GM19452 (cell line): ENCODE measurements at regions not wholly inside any gene's neighbourhood (a gene's known extent, or its start where the extent isn't known, plus 50 kb on each side); places are given as distances from the start of the nearest gene placed in this dataset.

Experiments used
- ATAC-seq: cut with Tn5 transposase; IDR thresholded peaks from one replicate; pipeline ENCODE4 v1.9.1; 2021; ENCODE audit not compliant: unreplicated experiment

DNA sequence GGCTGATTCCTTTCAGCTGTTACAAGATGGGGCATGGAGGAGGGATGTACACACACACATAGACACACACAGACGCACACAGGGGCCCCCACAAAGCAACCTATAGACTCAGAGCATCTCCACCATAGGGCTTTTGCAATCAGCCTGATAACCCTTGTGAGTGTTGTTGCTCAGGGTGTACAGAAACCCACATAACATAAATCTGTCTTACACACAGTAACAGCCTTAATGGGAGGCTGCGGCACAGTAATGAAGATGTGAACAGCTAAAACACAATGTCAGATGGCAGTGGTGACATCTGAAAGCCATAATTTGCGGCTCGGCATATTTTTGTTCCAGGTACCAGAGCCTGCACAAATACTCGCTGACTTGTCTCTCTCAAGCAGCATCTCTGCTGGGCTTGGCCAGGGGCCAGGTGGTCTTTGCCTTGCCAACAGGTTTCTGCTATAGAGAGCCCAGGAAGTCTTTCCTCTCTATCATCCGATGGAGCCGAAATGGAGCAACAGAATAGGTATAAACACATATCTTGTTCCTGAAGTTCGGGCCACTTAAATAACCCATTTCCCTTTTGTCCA, 357.2 kb upstream of the GATB start:
- ATAC-seq = no peak

DNA sequence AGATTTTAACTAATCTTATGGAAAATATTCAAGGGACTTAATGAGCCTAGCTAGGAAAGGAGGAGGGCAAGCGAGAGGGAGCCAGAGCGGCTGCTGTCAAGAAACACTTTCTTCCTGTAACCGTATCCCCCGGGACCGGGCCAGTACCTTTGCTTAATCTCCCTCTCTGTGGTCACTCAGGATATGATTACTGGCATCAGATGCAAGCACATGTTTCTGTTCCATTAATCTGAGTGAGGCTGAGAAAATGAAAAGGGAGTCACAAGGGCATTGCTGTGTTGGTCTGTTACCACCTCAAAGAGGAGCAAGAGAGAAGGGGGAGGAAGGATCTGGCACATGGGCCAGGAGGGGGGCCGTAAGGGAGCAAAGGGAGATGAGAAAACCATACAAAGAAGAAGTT, 356.7 kb upstream of the GATB start:
- no peak for ATAC-seq

DNA sequence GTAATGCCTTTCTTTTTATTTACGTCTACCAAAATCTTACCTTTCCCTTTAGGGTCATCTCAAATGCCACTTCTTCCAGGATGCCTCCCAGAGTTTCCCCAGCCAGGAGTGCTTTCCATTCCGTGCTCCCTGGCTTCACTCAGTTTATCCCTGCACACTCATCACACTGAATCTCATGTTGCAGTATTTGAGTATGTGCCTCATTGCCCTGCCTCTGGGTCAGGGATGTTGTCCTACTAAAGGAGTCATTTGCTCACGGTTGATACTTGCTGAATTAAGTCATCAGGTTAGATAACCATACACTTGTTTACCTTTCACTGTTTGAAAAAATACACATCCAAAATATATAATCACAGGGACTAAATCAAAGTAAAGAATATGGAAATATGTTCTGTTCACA, 356.2 kb upstream of the GATB start:
- no peak for ATAC-seq

DNA sequence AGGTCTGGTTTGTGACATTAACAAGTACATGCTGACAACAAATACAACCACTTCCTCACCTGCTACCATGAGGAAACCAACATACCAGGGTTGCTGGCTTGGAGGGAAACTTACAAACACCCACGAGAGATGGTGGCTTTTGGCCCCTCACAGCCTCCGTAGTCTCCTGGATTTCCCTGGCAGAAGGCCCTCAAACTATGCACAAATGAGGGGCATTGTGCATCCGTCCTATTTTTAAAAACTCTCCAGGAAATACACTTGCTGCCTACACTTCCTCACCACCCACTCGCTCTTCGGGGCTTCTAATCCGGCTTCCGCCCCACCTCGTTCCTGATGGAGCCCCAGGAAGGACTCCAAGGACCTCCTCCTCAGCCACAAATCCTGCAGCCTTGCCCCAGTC, 355.0 kb upstream of the GATB start:
- no peak for ATAC-seq

DNA sequence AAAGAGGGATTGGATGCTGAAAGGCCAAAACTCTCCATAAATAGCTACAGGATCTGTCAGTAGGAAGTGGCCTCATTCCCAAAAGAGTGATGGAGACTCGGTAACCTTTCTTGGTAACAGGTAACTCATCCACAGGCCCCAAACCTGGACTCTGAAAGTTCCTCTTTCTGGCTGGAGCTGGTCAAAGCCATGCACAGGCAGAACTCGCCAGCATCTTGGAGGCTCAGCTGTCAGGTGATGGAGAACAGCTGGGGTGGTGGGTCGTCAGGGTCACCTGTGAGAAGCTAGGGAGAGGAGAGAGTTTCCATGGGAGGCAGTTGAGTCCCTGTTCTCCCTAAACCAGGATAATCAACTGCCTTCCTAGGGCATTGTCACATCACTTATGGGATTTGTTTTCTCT, 354.3 kb upstream of the GATB start:
- ATAC-seq = no peak

DNA sequence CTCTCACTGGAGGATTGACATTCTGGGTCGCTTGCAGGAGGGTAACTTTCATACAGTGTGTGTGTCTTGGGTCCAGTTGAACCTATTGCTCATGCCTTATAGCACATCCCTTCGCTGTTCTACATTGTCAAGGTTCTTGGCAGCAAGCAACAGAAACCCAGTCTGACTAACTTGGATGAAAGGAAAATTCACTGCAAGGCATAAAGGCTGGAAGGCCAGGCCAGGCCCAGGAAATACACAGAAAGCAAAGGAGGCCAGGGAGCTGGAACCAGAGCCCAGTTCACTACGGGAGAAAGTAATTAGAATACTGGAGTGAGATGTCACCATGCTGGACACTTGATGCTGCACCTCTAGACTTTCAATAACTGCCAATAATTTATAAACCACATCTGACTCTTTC, 353.8 kb upstream of the GATB start:
- ATAC-seq = no peak

DNA sequence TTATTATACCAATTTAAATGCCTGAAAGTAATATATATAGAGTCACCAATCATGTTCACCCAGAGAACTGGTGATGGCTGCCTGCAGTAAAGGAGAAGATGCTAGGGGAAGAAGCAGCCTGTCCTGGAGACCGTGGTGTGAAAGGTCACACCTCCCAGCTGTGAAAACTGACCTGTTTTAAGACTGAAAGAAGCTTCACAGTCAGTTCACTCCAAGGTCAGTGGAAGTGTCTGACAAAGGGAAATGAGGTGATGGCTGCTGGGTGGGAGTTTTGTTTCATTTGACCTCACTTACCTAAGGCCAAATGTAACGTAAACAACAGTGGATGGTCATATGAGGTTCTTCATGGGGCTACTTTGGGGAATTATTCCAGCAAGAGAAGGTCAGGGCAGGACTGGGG, 352.1 kb upstream of the GATB start:
- ATAC-seq = peak; percentile 94

DNA sequence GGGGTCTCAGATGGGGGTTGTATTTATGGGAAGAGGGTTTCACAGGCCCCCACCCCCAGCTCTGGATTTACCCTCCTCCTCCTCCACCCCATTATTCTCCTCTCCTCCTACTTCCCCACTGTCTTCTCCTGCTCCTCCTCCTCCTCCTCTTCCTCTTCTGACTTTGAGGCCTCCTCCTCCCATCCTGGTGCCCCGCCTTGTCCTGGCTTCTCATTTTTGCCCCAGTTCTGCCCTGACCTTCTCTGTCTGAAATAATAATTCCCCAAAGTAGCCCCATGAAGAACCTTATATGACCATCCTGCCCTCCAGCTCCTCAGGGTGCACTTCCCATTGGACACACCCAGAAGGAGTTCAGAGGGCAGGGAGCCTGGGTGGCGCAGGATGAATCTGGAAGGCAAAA, 351.4 kb upstream of the GATB start:
- no peak for ATAC-seq

DNA sequence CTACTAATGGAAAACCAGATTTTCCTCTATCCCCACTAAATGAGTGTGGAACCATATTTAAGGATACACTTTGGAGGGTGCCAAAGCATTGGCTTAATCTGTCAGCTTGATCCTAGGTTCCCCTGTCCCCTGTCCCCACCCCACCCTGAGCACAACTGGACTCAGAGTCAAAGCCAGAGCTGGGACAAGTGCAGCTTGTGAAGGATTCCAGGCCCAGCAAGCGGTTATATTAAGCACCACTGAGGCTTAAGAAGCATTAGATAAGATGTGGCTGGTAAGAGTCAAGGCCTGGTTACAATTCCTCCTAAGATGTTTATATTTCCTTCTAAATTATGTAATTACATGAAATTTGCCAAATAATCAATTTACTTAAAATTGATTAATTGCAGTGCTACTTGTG, 350.0 kb upstream of the GATB start:
- no peak for ATAC-seq

DNA sequence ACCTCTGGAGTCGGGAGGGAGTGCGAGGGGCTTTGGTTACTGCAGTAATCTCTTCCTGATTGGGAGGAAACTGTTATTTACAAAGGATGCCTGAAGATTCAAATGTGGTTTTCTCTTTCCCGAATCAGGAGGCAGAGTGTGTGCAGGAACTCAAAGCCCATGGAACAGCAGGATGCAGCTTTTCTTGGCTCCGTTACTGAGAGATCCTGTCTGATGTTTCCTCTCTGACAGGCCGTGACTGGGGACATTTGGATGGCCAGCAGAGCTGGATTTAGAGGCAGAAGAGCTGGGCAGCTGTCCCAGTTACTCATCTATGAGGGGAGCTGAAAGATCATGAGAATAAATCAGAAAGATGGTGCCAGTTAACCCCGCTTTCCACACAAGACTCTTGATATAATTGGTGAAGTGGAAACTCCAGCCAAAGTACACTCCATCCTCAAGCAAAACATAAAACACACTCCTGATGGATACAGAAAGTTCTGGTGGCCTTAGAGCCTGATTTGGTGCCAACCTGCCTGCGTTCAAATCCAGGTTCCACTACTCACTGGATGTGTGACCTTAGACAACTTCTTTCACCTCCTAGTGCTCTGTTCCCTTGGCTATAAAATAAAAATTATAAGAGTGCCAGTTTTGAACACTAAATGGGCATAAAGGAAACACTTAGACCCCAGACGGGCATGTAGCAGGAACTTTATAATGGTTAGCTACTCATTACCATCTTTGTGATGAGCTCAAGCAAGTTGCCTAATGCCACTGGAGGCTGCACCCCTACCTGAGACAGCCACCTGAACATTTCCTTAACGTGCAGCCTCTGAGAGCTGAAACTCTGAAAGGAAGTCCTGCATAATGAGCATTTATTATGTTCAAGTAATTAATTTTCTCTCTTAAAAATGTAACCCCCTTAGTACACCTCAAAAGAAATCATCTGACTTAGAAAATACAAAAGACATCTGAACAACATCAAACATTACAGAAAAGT, 349.0 kb upstream of the GATB start:
- no peak for ATAC-seq

DNA sequence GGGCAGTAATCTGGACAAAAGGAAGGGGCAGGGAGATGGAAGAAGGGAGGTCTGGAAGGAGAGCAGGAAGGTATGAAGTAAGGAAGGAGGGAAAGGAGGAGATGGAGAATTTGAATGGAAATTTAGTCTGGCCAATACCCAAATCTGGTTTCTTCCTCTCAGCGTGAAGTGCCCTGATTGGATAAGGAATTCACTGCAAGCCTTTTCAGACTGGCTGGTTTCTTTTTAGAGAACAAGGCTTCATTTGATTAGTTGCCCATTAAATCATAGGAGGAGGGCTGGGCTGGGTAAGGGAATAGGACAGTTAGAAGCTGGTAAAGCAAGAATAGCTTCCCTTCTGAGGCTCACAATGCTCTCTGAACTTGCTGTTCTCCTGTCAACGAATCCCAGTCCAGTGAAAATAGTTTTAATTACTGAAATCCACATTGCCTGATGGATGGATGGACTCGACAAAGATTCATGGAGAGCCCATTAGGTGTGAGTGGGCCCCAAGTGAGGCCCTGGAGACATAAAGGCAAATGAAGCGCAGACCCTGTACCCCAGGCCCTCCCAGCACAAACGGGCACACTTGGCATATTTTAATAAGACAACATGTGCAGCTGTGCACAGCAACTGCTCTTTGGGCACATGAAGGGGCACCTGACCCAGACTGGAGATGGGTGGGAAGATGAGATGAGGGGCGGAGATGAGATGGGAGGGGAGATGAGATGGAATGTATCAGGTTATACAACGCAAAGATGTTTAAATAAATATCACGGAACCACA, 347.1 kb upstream of the GATB start:
- no peak for ATAC-seq

DNA sequence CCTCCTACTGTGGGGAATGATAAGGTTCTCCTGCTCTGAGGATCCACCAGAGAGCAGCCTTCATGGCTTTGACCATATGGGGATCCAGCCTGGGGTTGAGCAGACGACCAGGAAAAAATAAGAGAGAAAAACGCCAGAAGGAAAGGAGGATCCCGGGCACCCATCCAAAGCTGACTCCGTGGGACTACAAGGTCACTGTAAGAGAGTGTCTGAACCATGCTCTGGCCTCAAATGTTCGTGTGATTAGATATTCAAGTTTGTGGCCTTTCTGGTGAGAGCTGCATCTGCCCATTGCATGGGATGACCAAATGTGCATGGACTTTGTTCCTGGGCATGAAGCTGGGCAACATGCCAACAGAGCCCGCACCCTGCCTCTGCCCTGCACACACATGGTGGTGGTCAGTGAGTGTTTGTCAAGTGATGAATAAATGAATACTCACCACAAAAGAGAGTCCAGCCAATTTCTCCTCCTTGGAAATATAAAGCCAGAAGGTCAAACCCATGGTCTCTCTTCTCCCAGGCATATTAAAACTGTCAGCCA, 346.0 kb upstream of the GATB start:
- ATAC-seq = no peak

DNA sequence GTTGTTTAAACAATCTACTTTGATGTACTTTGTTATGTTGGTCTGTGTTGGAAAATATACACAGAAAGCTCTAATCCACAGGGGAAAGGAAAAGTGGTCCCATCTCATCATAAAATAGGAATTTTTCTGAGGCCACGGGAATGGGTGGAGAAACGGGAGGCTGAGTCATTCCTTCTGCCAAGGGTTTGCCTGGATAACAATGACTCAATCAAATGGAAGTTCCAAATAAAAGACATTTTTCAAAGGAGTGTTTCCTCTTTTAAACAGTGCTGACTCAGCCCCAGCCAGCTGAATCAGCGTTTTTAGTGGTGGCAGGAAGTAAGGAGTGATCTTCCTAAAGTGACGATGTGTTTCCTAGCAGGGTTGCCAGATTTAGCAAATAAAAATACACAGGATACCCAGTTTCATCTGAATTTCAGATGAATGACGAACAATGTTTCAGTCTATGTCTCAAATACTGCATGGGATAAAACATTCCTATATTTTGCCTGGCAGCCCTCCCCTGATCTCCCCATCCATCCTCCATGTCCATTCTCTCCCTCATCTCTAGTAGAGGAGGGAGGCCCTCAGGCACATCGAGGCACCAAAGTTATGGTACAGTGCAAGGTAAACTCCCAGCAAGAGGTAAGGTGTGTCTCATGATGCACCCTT, 345.4 kb upstream of the GATB start:
- ATAC-seq = no peak

DNA sequence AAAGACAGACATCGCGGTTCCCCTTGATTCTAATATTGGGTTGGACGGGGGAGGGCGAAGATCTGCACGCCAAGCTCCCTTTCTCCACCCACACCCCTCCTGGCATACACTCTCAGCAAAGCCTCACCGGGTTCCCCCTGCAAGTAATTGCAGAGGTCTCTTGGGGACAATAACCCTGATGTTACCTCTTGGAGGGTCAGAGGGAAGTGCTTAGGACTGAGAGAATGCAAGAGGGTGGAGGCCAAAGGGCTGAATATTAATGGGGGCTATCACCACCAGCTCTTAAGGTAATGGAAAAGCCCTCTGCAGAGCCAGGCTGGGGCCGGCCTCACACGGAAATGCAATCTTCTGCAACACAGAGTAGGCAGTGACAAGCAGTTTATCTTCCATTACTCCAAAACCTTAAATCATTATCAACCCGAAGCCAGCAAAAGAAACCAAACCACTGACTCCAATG, 344.1 kb upstream of the GATB start:
- ATAC-seq = no peak

DNA sequence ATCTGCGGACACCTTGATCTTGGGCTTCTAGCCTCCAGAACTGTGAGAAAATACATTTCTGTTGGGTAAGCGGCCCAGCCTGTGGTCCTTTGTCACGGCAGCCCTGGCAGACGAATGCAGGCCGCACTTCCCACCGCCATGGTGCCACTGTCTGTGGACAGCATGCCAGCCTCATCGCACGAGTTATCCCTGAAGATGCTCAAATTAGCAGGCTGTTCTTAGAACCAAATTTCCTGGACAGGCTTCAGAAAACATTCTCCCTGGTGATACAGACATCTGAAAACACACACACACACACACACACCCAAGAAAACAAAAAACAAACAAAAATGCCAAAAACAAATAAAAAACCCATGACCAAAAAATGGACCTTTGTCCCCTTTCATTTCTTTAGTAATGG, 343.5 kb upstream of the GATB start:
- ATAC-seq = no peak

DNA sequence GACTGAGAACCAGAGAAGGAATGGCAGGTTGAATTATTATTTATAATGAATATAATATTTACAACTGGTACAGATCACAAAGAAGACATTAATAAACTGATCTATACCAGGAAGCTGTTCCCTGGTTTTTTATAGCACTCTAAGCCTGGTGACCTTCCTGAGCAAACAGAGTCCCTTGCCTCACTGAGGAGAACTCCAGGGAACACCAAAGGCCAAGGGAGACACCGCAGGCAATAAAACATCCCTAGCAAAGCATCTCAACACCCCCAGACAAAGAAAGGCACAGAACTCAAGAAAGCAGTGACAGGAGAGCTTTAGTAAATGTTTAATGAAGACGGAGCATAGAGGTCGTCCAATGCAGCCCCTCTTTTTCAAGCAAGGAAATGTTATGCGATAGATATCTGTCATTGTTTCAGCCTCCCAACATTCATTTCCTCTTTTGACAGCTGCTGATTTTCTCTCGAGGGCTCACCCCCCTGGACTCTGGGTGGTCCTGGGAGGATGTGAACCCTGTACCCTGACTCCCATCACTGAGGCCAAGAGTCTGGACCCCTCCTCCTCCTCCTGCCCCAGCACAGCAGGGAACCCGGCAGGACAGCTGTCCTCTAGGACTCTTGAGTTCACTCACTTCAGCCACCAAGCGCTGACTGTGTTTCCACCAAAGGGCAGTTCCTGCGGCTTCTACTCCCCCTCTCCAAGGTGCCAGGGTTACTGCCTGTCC, 342.5 kb upstream of the GATB start:
- ATAC-seq = no peak

DNA sequence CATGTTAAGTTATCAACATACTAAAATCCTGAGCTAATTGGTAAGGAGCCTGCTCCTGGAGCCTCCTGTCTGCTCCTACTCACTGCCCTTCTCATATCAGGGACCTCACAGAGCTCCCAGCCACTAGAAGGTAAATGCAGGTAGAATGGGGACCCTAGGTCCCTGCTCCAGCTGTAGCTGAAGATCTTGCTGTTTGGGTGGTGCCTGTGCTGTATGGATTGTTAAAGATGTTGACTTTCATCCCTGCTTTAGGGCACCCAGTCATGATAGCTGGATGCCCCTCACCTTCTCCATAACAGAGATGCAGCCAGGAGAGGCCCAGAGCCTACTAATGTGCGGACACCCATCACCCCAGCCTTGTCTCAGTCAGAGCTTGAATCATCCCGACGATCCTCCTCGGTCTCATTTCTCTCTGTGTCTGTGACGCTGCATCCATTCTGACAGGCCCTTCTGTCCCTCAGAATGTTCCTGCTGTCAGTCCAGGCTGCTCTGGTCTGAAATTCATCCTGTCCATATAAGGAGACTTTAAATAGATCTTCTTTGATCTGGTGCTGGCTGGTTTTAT, 341.7 kb upstream of the GATB start:
- no peak for ATAC-seq

DNA sequence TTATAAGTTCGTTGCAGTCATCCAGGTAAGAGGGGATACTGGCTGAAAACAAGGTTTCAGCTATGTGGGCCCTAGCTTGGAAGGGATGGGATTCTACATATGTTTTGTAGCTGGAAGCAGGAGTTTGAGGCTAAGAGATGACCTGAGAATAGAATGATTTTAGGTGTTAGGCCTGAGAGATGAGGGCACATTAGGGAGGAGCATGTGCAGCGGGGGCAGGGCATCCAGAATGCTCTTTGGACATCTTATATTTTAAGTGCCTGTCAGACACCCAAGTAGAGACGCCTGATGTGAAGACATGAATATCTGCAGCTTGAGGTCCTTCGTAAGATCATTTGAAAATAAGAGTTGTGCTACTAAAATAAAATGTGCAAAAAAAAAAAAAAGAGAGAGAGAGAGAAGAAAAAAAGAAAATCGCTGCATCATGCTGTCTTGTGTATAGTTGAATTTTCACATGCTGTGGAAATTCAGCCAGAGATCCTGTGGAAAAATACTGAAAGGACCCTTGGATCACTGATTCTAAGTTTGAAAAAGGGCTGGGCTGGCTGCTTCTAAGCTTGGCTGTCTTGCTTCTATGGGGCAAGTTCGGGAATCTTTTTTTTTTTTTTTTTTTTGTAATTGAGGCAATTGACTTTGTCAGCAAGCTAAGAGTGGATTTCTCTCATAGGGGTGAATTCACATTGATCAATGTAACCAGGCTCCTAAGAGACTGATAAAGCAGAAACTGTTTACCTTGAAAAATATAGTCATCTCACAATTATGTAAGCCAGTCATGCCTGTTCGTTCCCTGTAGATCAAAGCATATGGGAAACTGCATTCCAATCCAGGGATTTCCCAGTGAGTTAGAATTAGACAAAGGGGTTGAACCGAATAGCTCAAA, 341.0 kb upstream of the GATB start:
- ATAC-seq = no peak
